ENCODE measurements at regions not wholly inside any gene's neighbourhood (a gene's known extent, or its start where the extent isn't known, plus 50 kb on each side); places are given as distances from the start of the nearest gene placed in this dataset.
A peak's percentile ranks its signal among the peaks of the same experiment; 100 is the strongest.
"Not testable (repeated sequence)": the region's sequence is repeated elsewhere in the genome, so short reads cannot be mapped to it uniquely, and the experiment has no call there.

- not testable (repeated sequence) for H2BK120ac ChIP-seq (ENCODE audit: insufficient read depth, low read length, poor library complexity); H3K4me1 ChIP-seq (ENCODE audit: control insufficient read depth in 1 of 2, insufficient read depth in 2 of 2, low read length in 2 of 2); H3K27me3 ChIP-seq (ENCODE audit: insufficient read depth, low read length); H3K27ac ChIP-seq (ENCODE audit: low read depth, low read length); H3K79me1 ChIP-seq (ENCODE audit: low read length); H4K12ac ChIP-seq (ENCODE audit: low read depth, low read length); H3K4me3 ChIP-seq (ENCODE audit: low read depth, low read length); H4K91ac ChIP-seq (ENCODE audit: low read depth, low read length); H3K14ac ChIP-seq (ENCODE audit: low read length); H4K8ac ChIP-seq (ENCODE audit: low read depth, low read length); H3K36me3 ChIP-seq (ENCODE audit: control insufficient read depth in 1 of 2, insufficient read depth in 2 of 2, low read length in 2 of 2); H2AK5ac ChIP-seq (ENCODE audit: low read length); DNase-seq; H3K79me2 ChIP-seq (ENCODE audit: control insufficient read depth, insufficient read depth, low read length, poor library complexity); H3K23ac ChIP-seq (ENCODE audit: low read length); H3K9ac ChIP-seq (ENCODE audit: low read length); H3K18ac ChIP-seq (ENCODE audit: low read length); H2AFZ ChIP-seq (ENCODE audit: insufficient read depth, low read length, poor library complexity); H2BK12ac ChIP-seq (ENCODE audit: low read length); H3K4me2 ChIP-seq (ENCODE audit: low read length); H3K9me3 ChIP-seq (ENCODE audit: insufficient read depth, low read depth, low read length); H3K4ac ChIP-seq (ENCODE audit: low read depth, low read length); H2BK5ac ChIP-seq (ENCODE audit: low read depth, low read length, poor library complexity)
- WGBS (ENCODE audit: extremely low coverage, insufficient coverage, insufficient read length), result no CpG with 5 or more reads among the region's 5 CpGs
These were observed 347.4 kb downstream of the TUSC7 start for GRCh38 chr3:117056946-117057345.

- Histone ChIP-seq H2AFZ (ENCODE audit: insufficient read depth, low read length, poor library complexity) (no peak overlapping the region), H3K9ac (ENCODE audit: low read length) (no peak overlapping the region), H4K8ac (ENCODE audit: low read depth, low read length) (no peak overlapping the region), H3K36me3 (ENCODE audit: control insufficient read depth in 1 of 2, insufficient read depth in 2 of 2, low read length in 2 of 2) (no peaks in the 10 kb centered on the region), H3K79me1 (ENCODE audit: low read length) (no peaks in the 10 kb centered on the region), H3K14ac (ENCODE audit: low read length) (no peak overlapping the region), H2BK5ac (ENCODE audit: low read depth, low read length, poor library complexity) (no peak overlapping the region), H2BK12ac (ENCODE audit: low read length) (no peak overlapping the region), H3K79me2 (ENCODE audit: control insufficient read depth, insufficient read depth, low read length, poor library complexity) (no peaks in the 10 kb centered on the region), H2AK5ac (ENCODE audit: low read length) (no peak overlapping the region), H2BK120ac (ENCODE audit: insufficient read depth, low read length, poor library complexity) (no peak overlapping the region), H3K27me3 (ENCODE audit: insufficient read depth, low read length) (no peaks in the 10 kb centered on the region), H3K4me2 (ENCODE audit: low read length) (no peak overlapping the region), H3K27ac (ENCODE audit: low read depth, low read length) (no peak overlapping the region), H3K4ac (ENCODE audit: low read depth, low read length) (no peak overlapping the region), H3K18ac (ENCODE audit: low read length) (no peak overlapping the region), H4K91ac (ENCODE audit: low read depth, low read length) (no peak overlapping the region), H3K4me3 (ENCODE audit: low read depth, low read length) (no peak overlapping the region), H3K23ac (ENCODE audit: low read length) (no peak overlapping the region), H3K4me1 (ENCODE audit: control insufficient read depth in 1 of 2, insufficient read depth in 2 of 2, low read length in 2 of 2) (no peaks in the 10 kb centered on the region), H3K9me3 (ENCODE audit: insufficient read depth, low read depth, low read length) (no peaks in the 10 kb centered on the region), H4K12ac (ENCODE audit: low read depth, low read length) (no peak overlapping the region)
- DNase-seq, result peak in 1 of 2 donors; percentile 62
- WGBS (ENCODE audit: extremely low coverage, insufficient coverage, insufficient read length), result no CpG with 5 or more reads among the region's 6 CpGs
These were observed 349.7 kb downstream of the TUSC7 start for GRCh38 chr3:117059067-117059955.

- DNase-seq, result no peak
- no peak overlapping the region for H3K23ac ChIP-seq (ENCODE audit: low read length)
- no peak overlapping the region for H4K12ac ChIP-seq (ENCODE audit: low read depth, low read length)
- no peak overlapping the region for H2AFZ ChIP-seq (ENCODE audit: insufficient read depth, low read length, poor library complexity)
- no peaks in the 10 kb centered on the region for H3K36me3 ChIP-seq (ENCODE audit: control insufficient read depth in 1 of 2, insufficient read depth in 2 of 2, low read length in 2 of 2)
- H2BK120ac ChIP-seq (ENCODE audit: insufficient read depth, low read length, poor library complexity), result no peak overlapping the region
- H3K4ac ChIP-seq (ENCODE audit: low read depth, low read length), result no peak overlapping the region
- H3K4me2 ChIP-seq (ENCODE audit: low read length), result no peak overlapping the region
- H3K18ac ChIP-seq (ENCODE audit: low read length), result no peak overlapping the region
- no peak overlapping the region for H3K27ac ChIP-seq (ENCODE audit: low read depth, low read length)
- no peak overlapping the region for H4K8ac ChIP-seq (ENCODE audit: low read depth, low read length)
- H3K4me3 ChIP-seq (ENCODE audit: low read depth, low read length), result no peak overlapping the region
- no peak overlapping the region for H2BK5ac ChIP-seq (ENCODE audit: low read depth, low read length, poor library complexity)
- no CpG with 5 or more reads among the region's 3 CpGs for WGBS (ENCODE audit: extremely low coverage, insufficient coverage, insufficient read length)
- H3K14ac ChIP-seq (ENCODE audit: low read length), result no peak overlapping the region
- H3K9ac ChIP-seq (ENCODE audit: low read length), result no peak overlapping the region
- H3K27me3 ChIP-seq (ENCODE audit: insufficient read depth, low read length), result no peaks in the 10 kb centered on the region
- H3K4me1 ChIP-seq (ENCODE audit: control insufficient read depth in 1 of 2, insufficient read depth in 2 of 2, low read length in 2 of 2), result no peaks in the 10 kb centered on the region
- H4K91ac ChIP-seq (ENCODE audit: low read depth, low read length), result no peak overlapping the region
- H2BK12ac ChIP-seq (ENCODE audit: low read length), result no peak overlapping the region
- no peaks in the 10 kb centered on the region for H3K9me3 ChIP-seq (ENCODE audit: insufficient read depth, low read depth, low read length)
- H3K79me2 ChIP-seq (ENCODE audit: control insufficient read depth, insufficient read depth, low read length, poor library complexity), result no peaks in the 10 kb centered on the region
- no peaks in the 10 kb centered on the region for H3K79me1 ChIP-seq (ENCODE audit: low read length)
- no peak overlapping the region for H2AK5ac ChIP-seq (ENCODE audit: low read length)
These were observed 350.3 kb downstream of the TUSC7 start for GRCh38 chr3:117059956-117060270.

GRCh38 chr3:117063930-117064329 is 354.4 kb downstream of the TUSC7 start:
- H3K4me2 ChIP-seq (ENCODE audit: low read length), result no peak overlapping the region
- no peak overlapping the region for H4K8ac ChIP-seq (ENCODE audit: low read depth, low read length)
- H4K12ac ChIP-seq (ENCODE audit: low read depth, low read length), result no peak overlapping the region
- H2BK12ac ChIP-seq (ENCODE audit: low read length), result no peak overlapping the region
- H3K18ac ChIP-seq (ENCODE audit: low read length), result no peak overlapping the region
- H3K79me2 ChIP-seq (ENCODE audit: control insufficient read depth, insufficient read depth, low read length, poor library complexity), result no peaks in the 10 kb centered on the region
- no peak overlapping the region for H3K14ac ChIP-seq (ENCODE audit: low read length)
- DNase-seq, result no peak
- no peak overlapping the region for H2AK5ac ChIP-seq (ENCODE audit: low read length)
- H3K9me3 ChIP-seq (ENCODE audit: insufficient read depth, low read depth, low read length), result no peaks in the 10 kb centered on the region
- WGBS (ENCODE audit: extremely low coverage, insufficient coverage, insufficient read length), result no CpG with 5 or more reads among the region's 1 CpG
- no peaks in the 10 kb centered on the region for H3K36me3 ChIP-seq (ENCODE audit: control insufficient read depth in 1 of 2, insufficient read depth in 2 of 2, low read length in 2 of 2)
- H3K23ac ChIP-seq (ENCODE audit: low read length), result no peak overlapping the region
- H3K27me3 ChIP-seq (ENCODE audit: insufficient read depth, low read length), result no peaks in the 10 kb centered on the region
- no peak overlapping the region for H3K27ac ChIP-seq (ENCODE audit: low read depth, low read length)
- no peak overlapping the region for H2BK5ac ChIP-seq (ENCODE audit: low read depth, low read length, poor library complexity)
- H3K9ac ChIP-seq (ENCODE audit: low read length), result no peak overlapping the region
- H3K79me1 ChIP-seq (ENCODE audit: low read length), result no peaks in the 10 kb centered on the region
- no peak overlapping the region for H3K4ac ChIP-seq (ENCODE audit: low read depth, low read length)
- no peak overlapping the region for H2BK120ac ChIP-seq (ENCODE audit: insufficient read depth, low read length, poor library complexity)
- no peak overlapping the region for H3K4me3 ChIP-seq (ENCODE audit: low read depth, low read length)
- H2AFZ ChIP-seq (ENCODE audit: insufficient read depth, low read length, poor library complexity), result no peak overlapping the region
- H4K91ac ChIP-seq (ENCODE audit: low read depth, low read length), result no peak overlapping the region
- no peaks in the 10 kb centered on the region for H3K4me1 ChIP-seq (ENCODE audit: control insufficient read depth in 1 of 2, insufficient read depth in 2 of 2, low read length in 2 of 2)

All from trophoblast cell (in vitro differentiated cells and primary cell).